SK-N-SH (cell line): ENCODE measurements at regions not wholly inside any gene's neighbourhood (a gene's known extent, or its start where the extent isn't known, plus 50 kb on each side); places are given as distances from the start of the nearest gene placed in this dataset.

Experiments used
- EZH2phosphoT487 ChIP-seq: fragments of 200-600 bp; sonication (generic); IDR thresholded peaks from 2 replicates; pipeline ENCODE4 v1.6.1; 2017; ENCODE audit warnings: low read depth, mixed run types, mild to moderate bottlenecking, antibody characterized with exemption, moderate library complexity, borderline replicate concordance
- JUND ChIP-seq: IDR thresholded peaks from 2 replicates; pipeline ENCODE4 v1.4.0; 2012
- NFIC ChIP-seq: IDR thresholded peaks from 2 replicates; pipeline ENCODE4 v1.4.0; 2012; ENCODE audit warnings: borderline replicate concordance
- POLR2AphosphoS5 ChIP-seq: IDR thresholded peaks from 2 replicates; pipeline ENCODE4 v1.6.1; 2012; ENCODE audit warnings: low read depth, low read length
- RFX5 ChIP-seq: IDR thresholded peaks from 2 replicates; pipeline ENCODE4 v1.6.1; 2012; ENCODE audit warnings: mild to moderate bottlenecking, improper control_type of control experiment, low read length
- SIN3A ChIP-seq: IDR thresholded peaks from 2 replicates; pipeline ENCODE4 v1.6.1; 2012; ENCODE audit warnings: low read depth, mild to moderate bottlenecking, low read length, moderate library complexity, borderline replicate concordance
- YY1 ChIP-seq: IDR thresholded peaks from 2 replicates; pipeline ENCODE4 v1.4.0; 2012; ENCODE audit warnings: low read depth, mild to moderate bottlenecking
- TF ChIP-seq, protein P1 (sequence below): fragments of 200-600 bp; sonication (generic); IDR thresholded peaks from 2 replicates; pipeline ENCODE4 v1.6.1; 2017; ENCODE audit warnings: antibody characterized with exemption, mild to moderate bottlenecking, moderate library complexity
- TF ChIP-seq, protein P2 (sequence below): IDR thresholded peaks from 2 replicates; pipeline ENCODE4 v1.4.0; 2012; ENCODE audit warnings: low read depth, borderline replicate concordance
- TF ChIP-seq, protein P3 (sequence below): fragments of 150-350 bp; IDR thresholded peaks from 2 replicates; pipeline ENCODE4 v1.6.1; 2017; ENCODE audit warnings: antibody characterized with exemption, low read length, low read depth, borderline replicate concordance
- TF ChIP-seq, protein P4 (sequence below): IDR thresholded peaks from 2 replicates; pipeline ENCODE4 v1.4.0; 2012; ENCODE audit warnings: low read depth, borderline replicate concordance

DNA sequence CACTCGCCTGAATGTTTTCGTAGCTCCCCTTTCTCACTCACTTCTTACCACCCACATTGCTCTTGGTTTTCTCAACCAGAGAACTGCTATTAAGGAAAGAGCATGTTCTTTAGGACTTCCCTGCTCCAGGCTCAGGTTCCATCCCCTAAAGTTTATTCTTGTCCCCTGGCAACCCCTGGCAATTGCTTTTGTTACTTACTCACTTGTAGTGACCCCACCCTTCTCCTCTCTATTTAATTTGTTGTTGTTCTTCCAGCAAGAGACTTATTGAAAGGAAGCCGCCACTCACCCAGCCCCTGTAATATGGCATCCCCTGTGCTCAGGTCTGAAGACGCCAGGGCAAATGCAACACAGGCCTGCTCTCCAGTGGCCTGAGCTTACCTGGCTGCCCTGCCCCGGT lies 233.7 kb upstream of the SOX21 start:
- TF ChIP-seq, protein P1, sequence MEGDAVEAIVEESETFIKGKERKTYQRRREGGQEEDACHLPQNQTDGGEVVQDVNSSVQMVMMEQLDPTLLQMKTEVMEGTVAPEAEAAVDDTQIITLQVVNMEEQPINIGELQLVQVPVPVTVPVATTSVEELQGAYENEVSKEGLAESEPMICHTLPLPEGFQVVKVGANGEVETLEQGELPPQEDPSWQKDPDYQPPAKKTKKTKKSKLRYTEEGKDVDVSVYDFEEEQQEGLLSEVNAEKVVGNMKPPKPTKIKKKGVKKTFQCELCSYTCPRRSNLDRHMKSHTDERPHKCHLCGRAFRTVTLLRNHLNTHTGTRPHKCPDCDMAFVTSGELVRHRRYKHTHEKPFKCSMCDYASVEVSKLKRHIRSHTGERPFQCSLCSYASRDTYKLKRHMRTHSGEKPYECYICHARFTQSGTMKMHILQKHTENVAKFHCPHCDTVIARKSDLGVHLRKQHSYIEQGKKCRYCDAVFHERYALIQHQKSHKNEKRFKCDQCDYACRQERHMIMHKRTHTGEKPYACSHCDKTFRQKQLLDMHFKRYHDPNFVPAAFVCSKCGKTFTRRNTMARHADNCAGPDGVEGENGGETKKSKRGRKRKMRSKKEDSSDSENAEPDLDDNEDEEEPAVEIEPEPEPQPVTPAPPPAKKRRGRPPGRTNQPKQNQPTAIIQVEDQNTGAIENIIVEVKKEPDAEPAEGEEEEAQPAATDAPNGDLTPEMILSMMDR, result no peak
- TF ChIP-seq, protein P2, sequence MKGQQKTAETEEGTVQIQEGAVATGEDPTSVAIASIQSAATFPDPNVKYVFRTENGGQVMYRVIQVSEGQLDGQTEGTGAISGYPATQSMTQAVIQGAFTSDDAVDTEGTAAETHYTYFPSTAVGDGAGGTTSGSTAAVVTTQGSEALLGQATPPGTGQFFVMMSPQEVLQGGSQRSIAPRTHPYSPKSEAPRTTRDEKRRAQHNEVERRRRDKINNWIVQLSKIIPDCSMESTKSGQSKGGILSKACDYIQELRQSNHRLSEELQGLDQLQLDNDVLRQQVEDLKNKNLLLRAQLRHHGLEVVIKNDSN, result no peak
- no peak for TF ChIP-seq POLR2AphosphoS5
- TF ChIP-seq RFX5, result no peak
- no peak for TF ChIP-seq NFIC
- TF ChIP-seq EZH2phosphoT487, result no peak
- no peak for TF ChIP-seq JUND
- no peak for TF ChIP-seq SIN3A
- no peak for TF ChIP-seq YY1
- TF ChIP-seq, protein P3, sequence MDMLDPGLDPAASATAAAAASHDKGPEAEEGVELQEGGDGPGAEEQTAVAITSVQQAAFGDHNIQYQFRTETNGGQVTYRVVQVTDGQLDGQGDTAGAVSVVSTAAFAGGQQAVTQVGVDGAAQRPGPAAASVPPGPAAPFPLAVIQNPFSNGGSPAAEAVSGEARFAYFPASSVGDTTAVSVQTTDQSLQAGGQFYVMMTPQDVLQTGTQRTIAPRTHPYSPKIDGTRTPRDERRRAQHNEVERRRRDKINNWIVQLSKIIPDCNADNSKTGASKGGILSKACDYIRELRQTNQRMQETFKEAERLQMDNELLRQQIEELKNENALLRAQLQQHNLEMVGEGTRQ, result no peak
- TF ChIP-seq, protein P4, sequence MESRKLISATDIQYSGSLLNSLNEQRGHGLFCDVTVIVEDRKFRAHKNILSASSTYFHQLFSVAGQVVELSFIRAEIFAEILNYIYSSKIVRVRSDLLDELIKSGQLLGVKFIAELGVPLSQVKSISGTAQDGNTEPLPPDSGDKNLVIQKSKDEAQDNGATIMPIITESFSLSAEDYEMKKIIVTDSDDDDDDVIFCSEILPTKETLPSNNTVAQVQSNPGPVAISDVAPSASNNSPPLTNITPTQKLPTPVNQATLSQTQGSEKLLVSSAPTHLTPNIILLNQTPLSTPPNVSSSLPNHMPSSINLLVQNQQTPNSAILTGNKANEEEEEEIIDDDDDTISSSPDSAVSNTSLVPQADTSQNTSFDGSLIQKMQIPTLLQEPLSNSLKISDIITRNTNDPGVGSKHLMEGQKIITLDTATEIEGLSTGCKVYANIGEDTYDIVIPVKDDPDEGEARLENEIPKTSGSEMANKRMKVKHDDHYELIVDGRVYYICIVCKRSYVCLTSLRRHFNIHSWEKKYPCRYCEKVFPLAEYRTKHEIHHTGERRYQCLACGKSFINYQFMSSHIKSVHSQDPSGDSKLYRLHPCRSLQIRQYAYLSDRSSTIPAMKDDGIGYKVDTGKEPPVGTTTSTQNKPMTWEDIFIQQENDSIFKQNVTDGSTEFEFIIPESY, result no peak
